Kidney glomerular epithelial cell (primary cell): ENCODE measurements at regions not wholly inside any gene's neighbourhood (a gene's known extent, or its start where the extent isn't known, plus 50 kb on each side); places are given as distances from the start of the nearest gene placed in this dataset.
"Not testable (repeated sequence)": the region's sequence is repeated elsewhere in the genome, so short reads cannot be mapped to it uniquely, and the experiment has no call there.

ENCODE experiments used
- DNase-seq: peaks from one replicate; lab custom pipeline; 2025; lab: John Stamatoyannopoulos, UW

DNA sequence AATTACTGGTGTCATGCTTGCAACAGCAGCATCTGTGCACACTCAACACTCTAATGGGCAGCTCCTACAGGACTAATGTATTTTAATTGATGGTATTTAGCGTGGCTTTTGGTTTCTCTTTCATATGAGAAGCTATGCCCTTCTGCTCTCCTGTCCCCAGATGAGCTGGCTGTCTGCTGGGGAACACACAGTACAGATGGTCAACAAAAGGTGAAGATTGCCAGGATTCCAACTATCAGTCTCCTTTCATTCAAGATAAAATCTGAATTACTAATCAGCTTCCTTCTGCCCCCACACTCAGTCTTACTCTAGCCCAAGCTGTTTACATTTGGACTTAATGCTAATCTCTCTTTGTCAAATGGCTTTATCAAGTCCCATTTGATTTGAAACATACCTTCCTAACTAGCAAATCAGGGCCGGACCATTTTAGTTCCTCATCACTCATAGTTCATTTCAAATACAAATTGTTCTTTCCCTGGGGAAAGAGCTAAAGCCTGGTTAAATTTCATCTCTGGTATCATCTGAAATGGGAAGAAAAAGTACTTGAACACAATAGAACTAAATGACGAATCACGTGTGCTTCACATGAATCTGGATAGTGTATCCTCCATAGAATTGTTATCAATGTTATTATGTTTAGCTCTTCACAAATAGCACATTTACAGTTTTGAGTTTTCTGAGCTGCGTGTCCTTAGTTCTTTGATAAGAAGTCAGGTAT lies 988.0 kb downstream of the PCDH17 start:
- DNase-seq, result no peak

DNA sequence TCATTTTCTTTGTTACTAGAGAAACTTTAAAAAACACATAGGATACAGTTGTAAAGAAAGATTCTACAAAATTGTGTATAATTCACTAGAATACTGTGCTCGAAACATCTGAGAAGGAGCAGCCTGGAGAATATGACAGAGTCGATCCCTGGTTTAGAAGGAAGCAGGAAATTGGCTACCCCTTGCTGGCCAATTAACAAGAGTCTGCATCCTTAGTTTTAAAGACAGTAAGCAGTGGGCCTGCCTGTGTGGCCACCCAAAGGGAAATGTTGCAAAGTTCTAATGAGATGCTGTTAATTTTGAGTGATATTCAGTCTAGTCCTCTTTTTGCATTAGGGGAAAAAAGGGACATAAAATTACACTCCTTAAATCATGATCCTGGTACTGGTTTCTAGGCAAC lies 988.6 kb downstream of the PCDH17 start:
- no peak for DNase-seq

GRCh38 chr13:58625703-58626389 lies 994.3 kb downstream of the PCDH17 start:
- no peak for DNase-seq

DNA sequence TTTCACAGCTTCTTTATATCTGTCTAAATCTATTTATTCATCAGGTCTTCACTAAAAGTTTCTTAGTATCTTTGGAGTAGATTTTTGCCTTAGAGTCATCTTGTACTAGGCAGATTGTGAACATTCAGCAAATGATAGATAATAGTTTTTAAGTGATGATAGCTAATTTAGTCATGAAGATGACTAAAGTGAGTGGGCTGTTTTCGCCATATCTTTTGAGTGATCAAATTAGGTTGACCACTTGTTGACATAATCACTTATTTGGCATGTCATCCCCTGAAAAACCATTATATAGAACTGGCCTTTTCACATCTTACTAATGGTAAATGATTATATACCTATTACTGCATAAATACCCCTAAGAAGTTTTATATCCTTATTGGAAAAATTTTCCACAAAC lies 999.2 kb downstream of the PCDH17 start:
- DNase-seq, result no peak

DNA sequence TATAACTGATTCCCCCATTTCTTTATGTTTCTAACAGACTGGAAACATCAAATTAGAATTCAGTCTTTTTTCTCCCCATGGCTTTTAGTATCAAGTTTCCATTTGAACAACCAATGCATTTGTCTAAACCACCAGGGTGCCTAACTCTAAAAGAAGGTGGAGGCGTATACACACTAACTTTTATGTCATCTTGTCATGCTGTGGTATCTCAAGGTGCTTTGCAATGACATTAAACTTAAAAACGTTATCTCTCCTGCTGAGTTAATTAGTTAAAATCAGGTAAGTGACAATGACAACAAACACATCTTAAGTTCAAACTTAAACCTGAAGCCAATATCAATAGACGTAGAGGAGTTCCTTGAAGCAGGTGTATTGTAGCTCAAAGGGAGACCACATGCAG lies 1001.7 kb downstream of the PCDH17 start:
- no peak for DNase-seq

GRCh38 chr13:58655086-58655485 lies 1023.5 kb downstream of the PCDH17 start:
- DNase-seq, result no peak

DNA sequence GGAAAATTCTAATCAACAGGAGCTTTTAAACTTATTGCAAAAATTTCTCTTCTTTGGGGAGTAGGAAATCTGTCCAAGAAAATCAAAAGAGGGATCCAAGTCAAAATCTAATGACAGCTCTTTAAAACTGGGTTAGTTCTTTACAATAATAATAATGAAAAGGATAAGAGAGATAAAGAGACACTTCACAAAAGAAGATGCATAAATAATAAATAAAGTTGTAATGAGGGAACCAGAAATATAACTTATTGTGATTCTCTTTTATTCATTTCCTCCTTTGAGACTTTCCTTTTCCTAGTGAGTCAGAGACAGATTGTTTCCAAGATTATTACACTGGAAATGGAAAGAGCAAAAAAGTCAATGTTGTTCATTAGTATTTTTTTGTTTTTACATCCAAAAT lies 1029.3 kb downstream of the PCDH17 start:
- no peak for DNase-seq

- no peak for DNase-seq
Measured at GRCh38 chr13:58666331-58666730, 1034.8 kb downstream of the PCDH17 start.

- no peak for DNase-seq
Measured at GRCh38 chr13:58667096-58667495, 1035.6 kb downstream of the PCDH17 start.

DNA sequence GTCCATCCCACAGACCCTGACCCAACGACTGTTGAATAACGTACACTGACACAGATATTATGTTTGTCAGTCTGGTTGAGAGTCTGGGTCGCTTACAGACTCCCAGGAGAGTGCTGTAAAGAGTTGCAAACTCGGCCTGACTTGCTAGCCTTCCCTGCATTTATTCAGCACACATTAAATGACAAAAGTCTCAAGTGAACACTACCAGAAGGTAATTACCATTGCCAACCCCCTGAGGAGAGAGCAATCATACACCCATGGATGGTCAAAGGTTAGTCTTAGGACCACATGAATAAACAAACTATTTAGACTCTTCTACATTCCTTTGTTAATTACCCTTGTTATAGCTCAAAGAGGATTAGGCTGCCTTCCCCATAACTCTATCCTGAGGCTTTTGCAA lies 1048.6 kb downstream of the PCDH17 start:
- DNase-seq, result no peak

DNA sequence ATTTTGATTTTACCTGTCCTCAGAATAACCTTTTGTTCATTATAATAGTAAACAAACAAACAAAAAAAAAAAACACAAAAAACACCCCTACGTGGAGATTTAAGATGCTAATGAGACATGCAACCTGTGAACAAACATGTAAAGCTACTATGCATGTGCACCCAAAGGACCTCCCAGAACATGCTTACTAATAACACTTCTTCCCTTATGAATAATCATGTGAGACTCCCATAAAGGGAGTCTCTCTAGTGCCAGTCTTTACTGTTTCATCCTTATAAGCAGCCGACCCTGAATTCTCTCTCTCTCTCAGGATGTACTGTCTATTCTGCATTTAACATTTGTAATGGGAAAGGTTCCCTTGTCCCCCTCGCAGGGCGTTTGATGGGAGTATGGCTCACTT lies 1051.1 kb downstream of the PCDH17 start:
- no peak for DNase-seq

GRCh38 chr13:58687148-58687547 lies 1055.6 kb downstream of the PCDH17 start:
- no peak for DNase-seq

DNA sequence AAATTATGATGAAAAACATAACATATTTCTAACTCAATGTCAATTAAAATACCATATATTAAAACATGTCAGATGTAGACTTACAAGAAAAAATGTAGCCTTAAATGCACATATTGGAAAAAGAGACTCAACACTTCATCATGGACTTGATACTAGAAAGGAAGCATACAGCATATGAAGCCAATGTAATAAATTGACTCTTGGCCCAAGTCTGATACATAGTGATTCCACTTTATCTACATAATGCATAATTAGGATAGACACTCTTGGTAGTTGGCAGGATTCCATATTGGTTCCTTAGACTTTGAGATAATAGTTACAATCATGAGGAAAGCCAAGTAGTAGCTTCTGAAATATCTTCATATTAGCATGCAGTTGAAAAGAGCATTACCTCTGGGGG lies 1067.0 kb downstream of the PCDH17 start:
- no peak for DNase-seq

- no peak for DNase-seq
Measured at GRCh38 chr13:58704953-58705352, 1073.4 kb downstream of the PCDH17 start.

GRCh38 chr13:58706421-58706820 lies 1074.9 kb downstream of the PCDH17 start:
- DNase-seq, result no peak

DNA sequence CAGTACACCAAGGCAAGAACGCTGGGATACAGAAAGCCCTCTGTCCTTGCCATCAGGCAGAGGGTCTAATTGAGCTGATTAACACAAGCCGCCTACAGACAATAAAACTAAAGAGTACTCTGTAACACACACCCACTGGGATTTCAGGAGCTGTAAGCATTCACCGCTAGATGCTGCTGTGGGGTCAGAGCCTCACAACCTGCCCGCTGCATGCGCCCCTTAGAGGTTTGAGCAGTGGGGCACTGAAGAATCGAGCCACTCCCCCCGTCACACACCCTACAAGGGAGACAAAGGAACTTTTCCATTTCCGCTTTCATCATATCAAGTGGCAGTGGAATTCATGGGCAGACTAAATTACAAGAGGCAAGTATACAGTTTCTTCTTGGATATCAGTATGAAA lies 1080.6 kb downstream of the PCDH17 start:
- DNase-seq, result no peak

DNA sequence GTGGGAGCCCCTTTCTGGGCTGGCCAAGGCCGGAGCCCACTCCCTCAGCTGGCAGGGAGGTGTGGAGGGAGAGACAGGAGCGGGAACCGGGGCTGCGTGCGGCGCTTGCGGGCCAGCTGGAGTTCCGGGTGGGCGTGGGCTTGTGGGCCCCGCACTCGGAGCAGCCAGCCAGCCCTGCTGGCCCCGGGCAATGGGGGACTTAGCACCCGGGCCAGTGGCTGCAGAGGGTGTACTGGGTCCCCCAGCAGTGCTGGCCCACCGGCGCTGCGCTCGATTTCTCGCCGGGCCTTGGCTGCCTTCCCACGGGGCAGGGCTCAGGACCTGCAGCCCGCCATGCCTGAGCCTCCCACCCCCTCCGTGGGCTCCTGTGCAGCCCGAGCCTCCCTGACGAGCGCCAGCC lies 1082.5 kb downstream of the PCDH17 start:
- DNase-seq, result not testable (repeated sequence)

DNA sequence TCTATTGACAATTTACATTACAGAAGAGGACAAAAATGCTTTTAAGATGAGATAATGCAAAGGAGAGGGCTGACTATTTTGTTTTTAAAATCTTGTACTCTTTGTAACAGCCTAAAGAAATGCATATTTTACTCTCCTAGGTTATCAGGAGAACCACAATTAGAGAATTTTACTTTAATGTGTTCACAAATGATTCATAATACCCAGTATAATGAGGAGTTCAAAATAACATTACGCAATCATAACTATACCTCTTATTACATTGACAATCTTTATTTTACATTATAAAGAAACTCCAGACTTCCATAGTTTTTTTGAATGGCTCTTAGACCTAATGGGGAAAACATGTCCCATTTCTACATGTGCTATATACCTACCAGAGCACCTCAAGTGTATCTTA lies 1089.7 kb downstream of the PCDH17 start:
- no peak for DNase-seq

GRCh38 chr13:58728126-58728525 lies 1096.6 kb downstream of the PCDH17 start:
- DNase-seq, result no peak

GRCh38 chr13:58729361-58729760 lies 1097.8 kb downstream of the PCDH17 start:
- no peak for DNase-seq

DNA sequence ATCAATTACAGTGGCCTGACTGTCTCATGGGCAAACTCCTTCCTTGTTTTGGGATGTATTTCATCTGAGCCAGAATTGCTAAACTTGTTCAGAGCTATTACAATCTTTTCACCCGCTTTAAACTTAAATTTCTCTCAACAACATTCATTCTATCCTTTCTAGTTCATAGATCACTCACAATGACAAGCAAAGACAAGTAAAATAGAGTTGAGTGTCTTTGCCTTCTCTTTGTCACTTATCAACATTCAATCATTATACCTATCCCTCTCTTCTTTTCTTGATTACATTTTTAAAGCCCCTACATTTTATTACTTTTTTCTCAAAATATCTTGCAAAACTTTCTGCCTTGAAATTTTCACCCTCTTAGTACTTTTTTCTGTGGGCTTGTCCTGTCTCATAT lies 1113.1 kb downstream of the PCDH17 start:
- DNase-seq, result no peak

GRCh38 chr13:58767566-58767965 lies 1136.0 kb downstream of the PCDH17 start:
- no peak for DNase-seq

DNA sequence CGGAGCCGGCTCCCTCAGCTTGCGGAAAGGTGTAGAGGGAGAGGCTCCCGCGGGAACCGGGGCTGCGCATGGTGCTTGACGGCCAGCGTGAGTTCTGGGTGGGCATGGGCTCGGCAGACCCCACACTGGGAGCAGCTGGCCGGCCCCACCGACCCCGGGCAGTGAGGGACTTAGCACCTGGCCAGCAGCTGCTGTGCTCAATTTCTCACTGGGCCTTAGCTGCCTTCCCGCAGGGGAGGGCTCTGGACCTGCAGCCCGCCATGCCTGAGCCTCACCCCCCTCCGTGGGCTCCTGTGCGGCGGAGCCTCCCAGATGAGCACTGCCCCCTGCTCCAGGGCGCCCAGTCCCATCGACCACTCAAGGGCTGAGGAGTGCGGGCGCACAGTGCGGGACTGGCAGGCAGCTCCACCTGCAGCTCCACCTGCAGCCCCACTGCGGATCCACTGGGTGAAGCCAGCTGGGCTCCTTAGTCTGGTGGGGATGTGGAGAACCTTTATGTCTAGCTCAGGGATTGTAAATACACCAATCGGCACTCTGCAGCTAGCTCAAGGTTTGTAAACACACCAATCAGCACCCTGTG lies 1141.8 kb downstream of the PCDH17 start:
- no peak for DNase-seq

GRCh38 chr13:58782736-58783135 lies 1151.2 kb downstream of the PCDH17 start:
- DNase-seq, result no peak
